ENCODE measurements at regions not wholly inside any gene's neighbourhood (a gene's known extent, or its start where the extent isn't known, plus 50 kb on each side); places are given as distances from the start of the nearest gene placed in this dataset.

DNA sequence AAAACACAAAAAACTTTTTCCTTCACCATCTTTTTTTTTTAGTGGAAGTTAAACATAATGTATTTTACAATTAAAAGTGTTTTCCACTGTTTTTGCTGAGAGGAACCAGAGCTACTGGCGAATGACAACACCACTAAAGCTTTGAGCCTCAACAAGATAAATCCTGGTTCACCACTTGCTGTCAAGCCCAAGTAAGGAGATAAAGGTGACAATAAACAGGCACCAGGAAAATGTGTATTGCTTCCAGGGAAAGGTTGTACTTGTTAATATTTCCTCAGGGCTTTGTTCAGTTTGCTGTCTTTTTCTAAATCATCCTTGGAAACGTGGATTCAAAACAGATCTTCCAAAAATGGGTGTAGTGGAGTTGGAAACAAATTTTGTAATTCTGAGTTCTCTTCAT is 109.9 kb upstream of the ANKRD30A start (continued):
- no peak for TF ChIP-seq SAP30 (IDR thresholded peaks at IDR 0.05; ENCODE audit: insufficient read depth, insufficient replicate concordance, low read length)
- TF ChIP-seq TAF7 (optimal IDR thresholded peaks at IDR 0.05; ENCODE audit: borderline replicate concordance, low read depth, low read length), result no peak
- no peak for TF ChIP-seq USF2 (IDR thresholded peaks at IDR 0.05; ENCODE audit: low read length)
- no peak for TF ChIP-seq BCL11A (IDR thresholded peaks at IDR 0.05; ENCODE audit: low read depth in 2 of 2, low read length in 2 of 2)
- TF ChIP-seq KDM1A (IDR thresholded peaks at IDR 0.05; ENCODE audit: borderline replicate concordance, low read length), result no peak
- TF ChIP-seq SRF (IDR thresholded peaks at IDR 0.05; ENCODE audit: low read depth, low read length), result no peak
- no peak for TF ChIP-seq RBBP5 (IDR thresholded peaks at IDR 0.05; ENCODE audit: borderline replicate concordance, low read depth, low read length)
- no peak for TF ChIP-seq CBX5 (IDR thresholded peaks at IDR 0.05; ENCODE audit: low read depth, low read length)
- no peak for TF ChIP-seq NANOG (IDR thresholded peaks at IDR 0.05; ENCODE audit: insufficient read depth, low read depth, low read length, poor library complexity, severe bottlenecking)
